DMS53 treated with DMSO at 0.1 percent for 48 hours (cell line): ENCODE measurements at regions not wholly inside any gene's neighbourhood (a gene's known extent, or its start where the extent isn't known, plus 50 kb on each side); places are given as distances from the start of the nearest gene placed in this dataset.
A peak's percentile ranks its signal among the peaks of the same experiment; 100 is the strongest.

Source experiments
- DNase-seq: peaks from one replicate; lab custom pipeline; 2025; ENCODE audit not compliant: unreplicated experiment; lab: John Stamatoyannopoulos, UW

- no peak for DNase-seq
Observed at GRCh38 chr2:187924293-187924692, 367.4 kb upstream of the GULP1 start.

- DNase-seq = no peak
Observed at GRCh38 chr2:187934236-187934635, 357.4 kb upstream of the GULP1 start.

GRCh38 chr2:187934692-187935091, 357.0 kb upstream of the GULP1 start:
- no peak for DNase-seq

- DNase-seq = no peak
Observed at GRCh38 chr2:187935126-187935525, 356.5 kb upstream of the GULP1 start.

- DNase-seq = no peak
Observed at GRCh38 chr2:187936228-187936627, 355.4 kb upstream of the GULP1 start.

GRCh38 chr2:187939180-187939579, 352.5 kb upstream of the GULP1 start:
- peak; percentile 70 for DNase-seq

- DNase-seq = no peak
Observed at GRCh38 chr2:187942876-187943275, 348.8 kb upstream of the GULP1 start.

- no peak for DNase-seq
Observed at GRCh38 chr2:187943772-187944369, 347.8 kb upstream of the GULP1 start.

- no peak for DNase-seq
Observed at GRCh38 chr2:187949859-187950258, 341.8 kb upstream of the GULP1 start.

- DNase-seq = no peak
Observed at GRCh38 chr2:187951470-187952218, 340.0 kb upstream of the GULP1 start.

GRCh38 chr2:187956906-187957534, 334.7 kb upstream of the GULP1 start:
- no peak for DNase-seq

GRCh38 chr2:187959821-187960220, 331.9 kb upstream of the GULP1 start:
- DNase-seq = peak; percentile 58

GRCh38 chr2:187962538-187962937, 329.1 kb upstream of the GULP1 start:
- DNase-seq = no peak

GRCh38 chr2:187964746-187965145, 326.9 kb upstream of the GULP1 start:
- DNase-seq = no peak

- no peak for DNase-seq
Observed at GRCh38 chr2:187966924-187967323, 324.8 kb upstream of the GULP1 start.

GRCh38 chr2:187971893-187972292, 319.8 kb upstream of the GULP1 start:
- DNase-seq = no peak

- DNase-seq = no peak
Observed at GRCh38 chr2:187976259-187976985, 315.3 kb upstream of the GULP1 start.

GRCh38 chr2:187976986-187977333, 314.7 kb upstream of the GULP1 start:
- no peak for DNase-seq

GRCh38 chr2:187978356-187978755, 313.3 kb upstream of the GULP1 start:
- no peak for DNase-seq

GRCh38 chr2:187982668-187983067, 309.0 kb upstream of the GULP1 start:
- DNase-seq = no peak

GRCh38 chr2:187985195-187985594, 306.5 kb upstream of the GULP1 start:
- DNase-seq = no peak

GRCh38 chr2:187985923-187986322, 305.8 kb upstream of the GULP1 start:
- no peak for DNase-seq
